HG02798 (cell line): ENCODE measurements at regions not wholly inside any gene's neighbourhood (a gene's known extent, or its start where the extent isn't known, plus 50 kb on each side); places are given as distances from the start of the nearest gene placed in this dataset.

Experiments used
- ATAC-seq: cut with Tn5 transposase; IDR thresholded peaks from one replicate; pipeline ENCODE4 v1.9.1; 2021; ENCODE audit warnings: mild to moderate bottlenecking; ENCODE audit not compliant: unreplicated experiment, poor library complexity

DNA sequence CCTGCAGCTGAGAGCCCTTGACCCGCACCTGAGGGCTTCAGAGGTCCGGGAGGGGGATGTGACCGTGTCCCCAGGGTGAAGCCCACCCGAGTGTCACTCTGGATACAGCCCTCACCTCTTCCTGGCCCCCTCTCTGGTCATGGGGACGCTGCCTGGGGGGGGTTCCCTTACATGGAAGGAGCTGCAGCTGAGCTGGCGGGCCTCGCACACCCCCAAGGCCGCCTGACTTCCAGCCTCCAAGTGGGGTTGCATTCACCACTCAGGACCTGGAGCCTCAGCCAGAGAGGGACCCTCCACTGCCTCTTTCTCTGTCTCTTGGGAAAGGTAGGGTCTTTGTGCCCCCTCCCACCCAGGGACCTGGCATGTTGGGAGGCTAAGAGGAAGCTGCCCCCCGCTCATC lies 284.6 kb downstream of the SEC14L1 start:
- ATAC-seq = no peak

DNA sequence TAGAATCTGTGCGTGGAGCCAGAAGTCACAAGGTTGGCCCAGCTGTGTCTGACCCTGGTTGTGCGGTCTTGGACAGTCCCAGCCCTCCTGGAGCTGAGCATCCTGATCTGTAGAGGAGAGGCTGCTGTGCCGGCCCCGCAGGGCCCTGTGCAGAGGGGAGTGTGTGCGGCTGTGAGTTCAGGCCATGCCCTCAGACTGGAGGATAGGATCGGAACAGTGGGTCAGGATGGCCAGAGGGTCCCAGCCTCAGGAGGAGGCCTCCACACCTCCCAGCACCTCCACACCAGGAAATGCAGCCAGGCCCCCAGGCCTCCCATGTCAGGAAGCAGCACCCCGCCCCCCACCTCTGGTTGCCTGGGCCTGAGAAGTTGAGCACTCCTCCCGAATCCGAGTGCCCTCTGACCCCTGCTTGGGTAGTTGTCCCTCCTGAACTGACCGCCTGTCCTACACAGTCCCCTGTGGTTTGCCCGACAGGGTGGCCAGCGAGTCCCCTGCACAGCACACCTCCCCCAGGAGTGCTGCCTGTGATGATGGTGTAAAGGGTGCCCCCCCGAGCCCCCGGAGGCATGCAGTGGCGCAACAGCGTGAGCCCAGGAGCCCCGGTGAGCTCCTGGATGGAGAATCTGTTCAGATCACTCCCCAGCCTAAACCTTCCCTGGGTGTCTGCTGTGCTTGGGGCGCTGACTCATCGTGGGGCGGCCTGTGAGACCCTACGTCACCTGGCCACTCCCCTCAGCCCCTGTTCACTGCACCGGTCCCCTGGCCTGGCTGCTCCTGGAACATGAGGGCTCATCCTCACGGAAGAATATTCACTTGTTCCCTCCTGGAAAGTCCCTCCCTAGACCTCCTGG lies 285.2 kb downstream of the SEC14L1 start:
- ATAC-seq = no peak

DNA sequence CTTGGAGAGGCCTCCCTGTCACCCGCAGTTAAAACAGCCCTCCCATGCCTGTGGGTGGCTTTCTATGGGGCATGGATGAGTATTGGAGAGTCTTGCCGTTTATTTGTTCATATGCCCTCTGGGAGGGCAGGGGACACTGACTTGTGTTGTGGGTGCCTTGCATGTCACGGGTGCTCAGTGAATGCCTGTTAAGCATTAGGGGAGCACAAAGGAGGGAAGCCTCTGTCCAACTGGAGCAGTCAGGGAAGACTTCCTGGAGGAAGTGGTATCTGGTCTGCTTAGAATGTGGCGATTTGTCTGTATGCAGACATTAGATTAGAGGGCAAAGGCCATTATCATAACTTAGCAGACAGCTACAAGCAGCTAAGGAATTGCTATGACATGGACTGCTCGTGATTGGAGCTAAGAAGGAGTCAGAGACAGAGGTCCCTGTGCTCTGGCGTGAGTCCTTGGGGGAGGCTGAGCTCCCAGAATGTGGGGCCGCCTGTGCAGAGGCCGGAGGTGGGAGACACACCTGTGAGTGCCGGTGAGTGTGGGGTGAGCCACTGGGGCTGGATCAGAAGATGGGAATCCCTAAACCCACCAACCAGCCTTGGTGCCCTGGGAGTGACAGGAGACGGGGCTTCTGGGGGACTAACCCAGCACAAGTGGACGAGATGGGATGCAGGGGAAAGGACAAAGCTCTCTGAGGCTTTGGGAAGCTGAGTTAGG lies 286.1 kb downstream of the SEC14L1 start:
- ATAC-seq = no peak

DNA sequence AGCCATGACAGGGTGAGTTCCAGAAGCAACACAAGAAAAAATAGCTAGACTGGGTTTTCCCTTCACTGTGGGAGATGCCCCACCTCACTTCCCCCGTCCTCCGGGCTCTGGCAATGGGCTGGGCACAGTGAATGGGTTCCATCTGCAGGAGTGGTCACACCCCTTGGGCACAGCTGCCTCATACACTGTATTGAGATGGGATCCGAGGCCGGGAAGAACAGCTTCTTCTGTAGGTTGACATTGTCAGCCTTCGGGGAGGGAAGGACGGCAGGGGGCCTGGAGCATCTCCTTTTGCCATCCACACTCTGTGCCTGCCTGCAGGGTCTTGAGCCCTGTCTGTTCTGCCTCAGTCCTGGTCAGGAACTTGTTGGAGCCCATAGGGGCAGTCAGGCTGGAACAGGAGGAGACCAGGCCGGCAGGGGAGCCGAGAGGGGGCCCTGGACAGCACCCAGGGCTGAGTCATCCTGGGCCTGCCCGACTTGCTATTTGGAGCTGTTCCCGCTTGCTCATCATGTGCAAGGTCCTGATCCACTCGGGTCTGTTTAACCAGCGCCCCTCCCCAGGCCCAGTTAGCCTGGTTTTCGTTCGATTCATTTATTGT lies 286.7 kb downstream of the SEC14L1 start:
- ATAC-seq = no peak

DNA sequence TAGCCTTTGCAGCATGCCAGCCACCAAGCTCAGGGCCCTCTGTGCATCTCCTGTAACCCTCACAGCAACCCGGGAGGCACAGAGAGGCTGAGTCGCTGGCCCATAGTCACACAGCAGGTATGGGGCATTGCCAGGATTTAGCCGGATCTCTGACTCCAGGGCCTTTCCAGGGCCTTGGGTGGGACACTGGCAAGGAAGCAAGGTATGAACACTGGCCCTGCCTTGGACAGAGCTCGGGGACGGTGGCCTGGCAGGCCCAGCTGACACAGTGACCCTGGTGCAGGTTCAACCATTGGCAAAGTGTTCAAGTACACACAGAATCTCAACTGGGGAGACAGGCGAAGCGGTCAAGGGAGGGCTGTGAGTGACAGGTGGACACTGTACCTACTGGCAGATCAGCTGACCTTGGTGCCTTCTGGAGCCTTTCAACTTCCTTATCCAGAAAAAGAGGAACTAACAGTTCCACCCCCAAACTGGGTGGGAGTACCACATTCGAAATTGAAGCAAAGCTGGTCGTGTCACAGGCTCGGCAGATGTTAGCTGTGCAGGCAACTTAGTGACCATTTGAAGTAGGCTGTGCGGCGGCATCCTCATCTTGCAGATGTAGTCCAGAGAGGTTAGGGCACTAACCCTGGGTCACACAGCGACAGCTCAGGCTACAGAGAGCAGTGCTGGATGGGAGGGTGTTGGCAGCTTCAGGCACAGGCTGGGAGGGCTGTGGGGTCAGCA lies 287.4 kb downstream of the SEC14L1 start:
- no peak for ATAC-seq

DNA sequence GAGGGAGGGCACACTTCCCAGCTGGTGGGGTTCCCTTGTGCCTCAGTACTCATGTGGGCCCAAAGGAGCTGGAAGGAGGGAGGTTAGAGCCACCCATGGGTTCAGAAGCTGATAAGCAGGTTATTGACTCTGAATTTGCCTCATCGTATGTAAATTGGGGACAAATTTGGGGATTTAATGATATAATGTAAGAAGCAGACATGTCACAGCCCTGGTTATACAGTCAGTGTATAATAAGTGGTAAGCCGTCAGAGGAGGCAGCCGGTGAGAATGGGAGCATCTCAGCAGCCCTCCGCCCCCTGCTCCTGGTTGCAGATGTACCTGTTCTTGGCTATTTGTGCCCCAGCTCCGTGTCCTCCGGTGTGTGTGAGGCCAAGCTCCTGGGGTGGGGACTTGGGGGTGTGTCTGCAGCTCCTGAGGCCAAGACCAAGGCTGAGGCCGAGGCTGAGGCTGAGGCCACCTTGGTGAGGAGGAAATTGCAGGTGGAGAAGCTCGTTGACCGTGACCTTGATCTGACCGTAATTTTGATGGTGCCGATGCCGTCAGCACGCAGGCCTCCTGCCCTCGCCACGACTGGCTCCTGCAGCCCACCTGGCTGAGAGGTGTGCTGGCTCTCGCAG lies 288.1 kb downstream of the SEC14L1 start:
- ATAC-seq = no peak

DNA sequence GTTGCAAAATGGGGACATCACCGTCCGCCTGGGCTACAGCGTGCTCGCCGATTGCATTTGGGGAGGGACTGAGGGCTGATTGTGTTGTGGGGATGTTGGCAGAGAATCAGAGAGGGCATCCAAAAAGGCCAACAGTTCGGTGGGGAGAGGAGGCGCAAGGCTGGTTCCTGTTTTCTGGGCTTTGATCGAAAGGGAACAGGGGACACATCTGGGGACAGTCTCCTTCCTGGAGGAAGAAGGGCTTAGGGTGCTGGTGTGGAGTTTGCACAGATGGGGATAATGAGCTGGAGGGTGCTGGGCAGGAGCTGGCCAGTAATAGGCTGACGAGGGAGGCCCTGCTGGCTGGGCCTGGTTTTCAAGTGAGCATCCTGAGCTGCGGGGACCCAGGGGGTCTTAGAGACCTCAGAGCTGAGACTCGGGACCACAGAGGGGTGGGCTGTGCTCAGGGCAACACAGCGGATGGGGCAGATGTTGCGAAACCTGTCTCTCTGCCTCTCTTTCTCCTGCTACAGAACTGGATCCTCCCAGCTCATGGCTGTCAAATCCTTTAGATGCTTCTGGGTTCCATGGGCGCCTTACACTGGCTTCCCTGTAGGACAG lies 288.7 kb downstream of the SEC14L1 start:
- no peak for ATAC-seq

DNA sequence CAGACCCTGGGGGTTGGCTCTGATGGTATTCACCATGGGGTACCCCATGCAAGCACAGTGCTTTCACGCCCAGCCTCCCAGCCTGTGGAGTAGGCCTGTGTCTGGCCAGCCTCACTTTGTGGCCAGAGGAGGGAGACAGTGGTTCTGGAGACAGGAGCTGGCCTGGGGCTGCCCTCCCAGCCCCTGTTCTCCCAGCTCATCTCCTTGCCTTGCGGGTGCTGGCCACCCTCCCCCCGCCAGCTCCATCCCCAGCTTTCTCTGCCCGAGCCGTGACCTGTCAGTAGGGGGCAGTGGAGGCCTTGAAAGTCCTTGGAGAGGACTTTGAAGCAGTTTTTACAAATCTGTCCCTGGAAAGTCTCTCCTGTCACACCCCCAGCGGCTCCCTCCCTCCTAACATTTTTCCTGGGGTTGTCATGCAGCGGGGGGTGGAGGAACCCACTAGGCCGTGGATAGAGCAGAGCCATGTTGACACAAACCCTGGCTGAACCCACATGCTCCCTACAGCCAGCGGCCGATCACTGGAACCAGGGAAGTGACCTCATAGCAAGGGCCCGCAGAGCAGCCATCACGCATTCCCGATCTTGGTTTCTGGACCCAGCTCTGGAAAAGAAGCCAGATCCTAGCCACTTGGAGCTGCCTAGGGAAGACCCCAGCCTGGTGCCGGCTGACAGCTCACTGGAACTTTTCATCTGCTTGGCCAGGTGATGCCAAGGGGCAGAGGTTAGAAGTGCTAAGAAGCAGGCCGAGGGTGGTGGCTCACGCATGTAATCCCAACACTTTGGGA lies 289.4 kb downstream of the SEC14L1 start:
- no peak for ATAC-seq

DNA sequence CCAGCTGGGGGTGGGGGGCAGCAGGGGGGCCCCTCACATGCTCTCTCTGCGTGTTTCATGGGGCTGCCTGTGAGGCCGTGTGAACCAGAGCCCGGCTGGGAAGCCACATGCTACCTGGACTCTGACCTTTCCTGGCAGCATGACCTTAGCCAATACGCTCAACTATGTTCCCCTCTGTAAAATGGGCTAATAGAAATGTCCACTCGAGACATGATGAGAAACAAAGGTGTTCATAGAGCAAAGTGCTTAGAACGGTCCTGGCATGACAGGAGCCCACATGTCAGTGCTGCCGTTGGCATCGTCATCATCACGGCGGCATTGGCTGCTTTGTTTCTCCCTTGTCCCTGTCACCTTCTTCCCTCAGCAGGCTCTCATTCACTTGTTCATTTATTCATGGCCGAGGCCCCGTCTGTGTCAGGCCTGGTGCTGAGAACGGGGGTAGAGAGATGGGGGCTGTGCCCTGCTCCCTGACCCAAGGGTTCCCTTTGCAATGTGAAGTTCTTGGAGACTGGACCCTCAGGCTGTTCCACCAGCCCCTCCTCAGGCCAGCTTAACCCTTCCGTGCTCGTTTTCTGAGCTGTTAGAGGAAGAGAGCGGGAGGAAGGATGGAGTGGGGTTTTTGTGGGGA lies 291.4 kb downstream of the SEC14L1 start:
- no peak for ATAC-seq

DNA sequence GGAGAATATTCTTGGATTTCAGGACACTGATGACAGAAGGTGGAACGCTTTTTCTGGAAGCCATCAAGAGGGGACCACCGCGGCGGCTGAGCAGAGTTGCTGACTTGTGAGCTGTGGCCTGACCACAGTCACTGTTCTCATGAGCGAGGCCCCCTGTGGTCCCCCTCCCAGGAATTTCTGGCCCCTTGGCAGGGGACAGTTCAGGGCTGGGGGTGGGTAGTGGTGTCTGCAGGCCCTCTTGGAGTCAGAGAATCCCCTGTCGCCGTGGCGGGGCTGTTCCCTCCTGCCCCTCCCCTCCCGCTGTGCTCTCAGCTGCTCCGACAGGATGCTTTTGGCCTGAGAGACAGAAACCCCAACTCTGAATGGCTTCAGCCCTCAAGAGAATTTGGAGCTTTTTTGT lies 292.0 kb downstream of the SEC14L1 start:
- no peak for ATAC-seq

DNA sequence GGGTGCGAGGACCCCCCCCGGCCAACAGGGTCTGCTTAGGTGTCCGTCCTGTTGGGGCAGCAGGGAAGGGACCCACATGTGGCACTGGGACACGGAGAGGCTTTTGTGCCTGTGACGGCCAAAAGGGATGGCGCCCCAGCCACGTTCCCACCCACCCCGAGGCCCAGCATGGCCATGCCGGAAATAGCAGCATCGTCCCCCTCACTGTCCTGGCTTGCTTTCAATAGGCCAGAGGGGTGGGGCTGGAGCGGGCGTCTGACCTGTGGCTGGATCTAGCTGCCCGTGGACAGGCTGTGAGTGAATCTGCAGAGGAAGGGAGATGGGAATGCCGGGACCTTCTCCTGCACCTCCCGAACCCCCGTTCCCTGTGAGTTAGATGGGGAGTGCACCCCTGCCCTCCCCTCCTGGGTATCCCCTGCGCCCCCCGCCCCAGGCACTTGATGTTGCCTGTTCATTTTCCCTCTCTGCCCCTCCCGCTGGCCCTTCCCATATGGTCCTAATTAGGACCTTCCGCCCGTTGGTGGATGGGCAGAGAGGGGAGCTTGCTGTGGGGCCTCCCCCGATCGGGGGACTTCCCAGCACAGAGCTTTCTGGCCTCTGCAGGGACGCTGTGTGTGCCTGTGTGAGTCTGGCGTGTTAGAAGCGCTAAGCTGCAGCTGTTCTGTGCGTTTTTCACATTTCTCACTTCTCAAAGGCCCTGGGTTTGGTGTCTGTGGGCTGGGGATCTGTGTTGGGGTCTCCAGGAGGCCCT lies 292.8 kb downstream of the SEC14L1 start:
- peak; percentile 37 for ATAC-seq

DNA sequence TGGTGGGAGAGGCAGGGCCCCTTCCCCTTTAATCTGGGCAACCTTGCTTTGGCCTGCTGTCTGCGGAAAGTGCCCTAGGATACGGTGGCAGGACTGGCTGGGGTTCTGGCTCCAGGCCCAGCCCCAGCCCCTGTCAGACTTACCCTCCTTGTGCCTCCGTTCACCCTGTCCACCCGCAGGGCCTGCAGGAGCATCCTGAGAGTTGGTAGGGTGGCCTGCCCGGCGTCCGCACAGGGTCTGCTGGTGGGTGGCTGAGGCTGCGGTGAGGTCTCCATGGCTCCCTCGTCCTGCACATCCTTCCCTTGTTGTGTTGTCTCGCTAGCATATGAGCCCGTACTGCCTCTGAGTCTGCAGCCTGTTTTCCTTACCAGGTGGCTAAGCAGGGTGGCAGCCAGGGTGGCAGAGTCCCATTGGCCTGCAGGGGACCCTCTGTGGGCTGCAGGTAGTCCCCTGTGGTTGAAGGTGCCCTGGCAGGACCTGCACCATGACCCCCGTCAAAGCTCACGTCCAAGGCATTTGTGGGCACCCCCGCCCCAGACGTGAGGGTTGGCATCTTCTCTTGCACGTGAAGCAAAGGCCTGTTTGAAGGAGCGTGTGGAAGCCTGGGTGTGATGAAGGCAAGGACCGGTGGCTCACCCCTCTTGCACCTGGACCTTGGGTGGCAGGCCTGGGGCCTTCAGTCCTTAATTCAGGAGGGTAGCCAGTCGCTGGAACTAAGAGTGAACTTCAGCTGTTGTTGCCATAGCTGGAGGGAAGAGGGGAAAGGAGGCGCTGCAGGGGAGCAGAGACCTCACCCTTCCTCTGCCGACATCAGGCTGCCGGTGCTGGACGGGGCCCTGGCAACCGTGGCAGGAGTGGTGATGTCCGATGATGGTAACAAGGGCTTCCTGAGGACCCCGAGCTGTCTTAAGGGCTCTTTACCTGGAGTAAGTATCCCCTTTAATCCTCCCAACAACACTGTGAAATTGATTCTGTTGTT lies 293.7 kb downstream of the SEC14L1 start:
- no peak for ATAC-seq

DNA sequence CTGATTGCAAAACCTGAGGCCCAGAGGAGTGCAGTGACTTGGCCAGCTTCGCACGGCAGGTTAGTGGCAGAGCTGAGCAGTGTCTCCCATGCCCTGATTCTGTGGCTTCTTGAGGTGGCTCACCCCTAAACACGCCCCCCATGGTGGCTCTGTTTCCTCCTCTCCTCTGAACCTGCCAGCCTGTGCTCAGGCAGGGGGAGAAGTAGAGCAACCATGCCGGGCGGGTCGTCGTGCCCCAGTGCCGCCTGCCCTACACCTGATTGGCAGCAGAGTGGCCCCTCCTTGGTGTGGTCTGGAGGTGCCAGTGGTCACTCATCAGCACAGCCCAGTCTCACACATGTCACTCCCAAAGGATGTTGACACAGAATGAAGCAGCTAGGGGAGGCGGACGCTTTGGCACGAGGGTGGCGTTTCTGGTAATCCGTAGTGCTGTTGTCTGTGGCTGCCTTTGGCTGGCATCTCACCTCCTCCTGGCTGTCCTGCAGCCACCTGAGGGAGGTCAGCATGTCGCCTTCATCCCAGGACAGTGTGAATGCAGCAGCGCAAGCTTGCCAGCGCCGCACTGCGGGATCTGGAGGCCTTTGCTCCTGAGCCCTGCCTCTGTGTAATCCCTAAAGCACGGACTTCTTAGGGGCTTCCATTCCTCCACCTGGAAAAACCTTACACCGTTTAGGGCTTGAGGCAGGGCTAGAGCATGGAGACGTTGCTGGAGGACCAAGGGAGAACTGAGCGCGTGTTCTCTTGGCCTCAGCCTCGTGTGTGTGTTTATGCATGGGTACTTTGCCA lies 294.7 kb downstream of the SEC14L1 start:
- no peak for ATAC-seq

DNA sequence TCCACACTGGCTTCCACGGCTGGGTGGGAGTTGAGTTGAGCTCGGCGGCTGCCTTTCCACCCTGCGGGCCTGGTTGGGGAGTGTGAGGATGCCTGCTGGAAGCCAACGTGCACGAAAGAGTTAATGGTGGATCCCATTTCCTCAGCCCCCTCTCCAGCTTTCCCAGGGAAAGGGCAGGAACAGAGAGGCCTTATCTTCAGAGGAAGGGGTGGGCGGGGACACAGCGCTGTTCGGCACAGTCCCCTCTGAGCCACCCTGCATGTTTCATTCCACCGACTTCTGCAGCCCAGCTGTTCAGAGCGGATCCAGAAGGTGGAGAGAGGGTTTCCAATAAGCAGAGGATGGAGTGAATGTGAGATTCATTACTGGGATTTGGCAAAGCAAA lies 295.3 kb downstream of the SEC14L1 start:
- no peak for ATAC-seq

DNA sequence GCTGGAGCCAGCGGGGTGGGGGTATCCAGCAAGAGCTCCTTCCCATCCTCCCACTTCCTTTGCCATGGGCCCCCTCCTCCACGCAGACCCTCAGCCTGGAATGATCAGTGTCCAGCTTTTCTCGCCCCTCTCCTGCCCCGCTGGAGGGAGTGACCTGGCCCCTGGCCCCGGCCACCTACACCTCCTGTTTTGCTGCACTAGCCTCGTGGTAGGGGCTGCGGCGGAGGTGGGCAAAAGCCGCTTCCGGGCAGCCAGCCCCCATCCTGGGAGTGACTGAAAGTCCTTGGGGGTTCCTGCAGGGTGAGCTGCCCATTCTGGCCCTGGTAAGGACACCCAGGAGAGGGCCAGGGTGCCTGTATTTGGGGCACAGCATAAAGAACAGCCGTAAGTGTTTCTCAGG lies 295.7 kb downstream of the SEC14L1 start:
- no peak for ATAC-seq

DNA sequence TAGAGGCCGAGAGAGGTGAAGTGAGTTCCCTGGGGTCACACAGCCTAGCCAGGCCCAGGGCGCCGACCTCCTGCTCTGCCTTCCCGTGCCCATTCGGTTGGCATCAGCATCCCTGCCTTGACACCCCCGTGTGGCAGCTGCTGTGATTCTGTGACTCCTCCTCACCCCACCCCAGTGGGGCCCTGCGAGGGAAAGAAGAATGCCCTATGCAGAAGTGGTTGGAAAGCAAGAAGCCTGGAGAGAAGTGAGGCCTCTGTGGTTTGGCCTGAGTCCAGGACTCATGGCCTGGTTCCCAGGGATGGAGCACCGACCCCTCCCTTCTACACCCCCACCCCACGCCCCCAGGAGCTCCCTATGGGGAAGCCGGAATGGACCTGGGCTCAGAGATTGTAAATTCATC lies 296.2 kb downstream of the SEC14L1 start:
- no peak for ATAC-seq
